ENCODE measurements at regions not wholly inside any gene's neighbourhood (a gene's known extent, or its start where the extent isn't known, plus 50 kb on each side); places are given as distances from the start of the nearest gene placed in this dataset.

GRCh38 chr12:60148831-60149230 is 553.0 kb downstream of the SLC16A7 start:
- TF ChIP-seq CREB1 (CRISPR knock-in tag; IDR thresholded peaks at IDR 0.05) (no peak), SMAD4 (CRISPR knock-in tag; IDR thresholded peaks at IDR 0.05) (no peak), JUN (CRISPR knock-in tag; IDR thresholded peaks at IDR 0.05) (no peak), MYBL2 (CRISPR knock-in tag; IDR thresholded peaks at IDR 0.05) (no peak), CTCF (IDR thresholded peaks at IDR 0.05) (no peak), NFYB (CRISPR knock-in tag; conservative IDR thresholded peaks at IDR 0.05; ENCODE audit: low read depth) (no peak), HMGXB4 (CRISPR knock-in tag; IDR thresholded peaks at IDR 0.05) (no peak), E2F4 (CRISPR knock-in tag; IDR thresholded peaks at IDR 0.05; ENCODE audit: borderline replicate concordance, low read depth) (no peak), ETV6 (CRISPR knock-in tag; IDR thresholded peaks at IDR 0.05) (no peak), STAT6 (CRISPR knock-in tag; conservative IDR thresholded peaks at IDR 0.05; ENCODE audit: low read depth) (no peak)
